ENCODE measurements at regions not wholly inside any gene's neighbourhood (a gene's known extent, or its start where the extent isn't known, plus 50 kb on each side); places are given as distances from the start of the nearest gene placed in this dataset.
"Not testable (repeated sequence)": the region's sequence is repeated elsewhere in the genome, so short reads cannot be mapped to it uniquely, and the experiment has no call there.

DNA sequence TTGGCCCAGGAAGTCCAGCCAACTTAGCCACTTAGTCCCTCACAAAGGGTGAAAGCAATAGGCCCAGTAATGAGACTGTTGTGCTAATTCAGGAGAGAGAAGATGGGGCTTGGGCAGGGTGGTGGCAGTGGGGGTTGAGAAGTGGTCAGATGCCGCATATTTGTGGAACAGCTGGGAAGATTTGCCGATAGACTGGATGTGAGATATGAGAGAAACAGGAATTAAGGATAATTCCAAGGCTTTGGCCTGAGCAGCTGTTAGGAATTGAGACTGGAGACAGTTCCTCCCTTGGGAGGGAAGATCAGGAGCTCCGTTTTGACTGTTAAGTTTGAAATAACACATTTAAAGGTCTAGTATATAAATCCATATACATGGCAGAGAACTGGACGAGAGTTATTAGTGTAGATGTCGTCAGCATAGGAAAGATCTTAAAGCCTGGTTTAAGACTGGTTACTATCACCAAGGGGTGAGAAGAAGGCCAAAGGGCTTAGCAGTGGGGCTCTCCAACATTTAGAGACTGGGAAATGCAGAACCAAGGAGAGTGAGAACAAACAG lies 323.7 kb upstream of the FAM78B start:
- DNase-seq (ENCODE audit: low spot score) = no peak

DNA sequence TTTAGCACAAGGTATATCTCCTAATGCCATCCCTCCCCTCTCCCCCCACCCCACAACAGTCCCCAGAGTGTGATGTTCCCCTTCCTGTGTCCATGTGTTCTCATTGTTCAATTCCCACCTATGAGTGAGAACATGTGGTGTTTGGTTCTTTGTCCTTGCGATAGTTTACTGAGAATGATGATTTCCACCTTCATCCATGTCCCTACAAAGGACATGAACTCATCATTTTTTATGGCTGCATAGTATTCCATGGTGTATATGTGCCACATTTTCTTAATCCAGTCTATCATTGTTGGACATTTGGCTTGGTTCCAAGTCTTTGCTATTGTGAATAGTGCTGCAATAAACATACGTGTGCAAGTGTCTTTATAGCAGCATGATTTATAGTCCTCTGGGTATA lies 327.0 kb upstream of the FAM78B start:
- DNase-seq (ENCODE audit: low spot score) = not testable (repeated sequence)

DNA sequence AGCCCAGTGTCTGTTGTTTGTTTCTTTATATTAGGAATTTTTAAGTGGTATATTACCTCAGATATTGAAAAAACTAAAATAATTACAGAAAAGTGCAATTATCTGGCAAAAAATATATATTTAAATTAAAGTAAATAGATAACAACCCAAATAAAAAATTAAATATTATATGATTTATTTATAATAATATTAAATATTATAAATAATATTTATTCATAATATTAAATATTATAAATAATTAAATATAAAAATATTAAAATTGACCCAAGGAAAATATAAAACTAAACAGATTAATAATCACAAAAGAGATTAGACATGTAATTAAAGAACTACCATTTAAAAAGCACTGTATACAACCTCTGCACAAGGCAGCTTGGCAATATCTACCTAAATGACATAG lies 331.9 kb upstream of the POGK start:
- no peak for DNase-seq (ENCODE audit: low spot score)

DNA sequence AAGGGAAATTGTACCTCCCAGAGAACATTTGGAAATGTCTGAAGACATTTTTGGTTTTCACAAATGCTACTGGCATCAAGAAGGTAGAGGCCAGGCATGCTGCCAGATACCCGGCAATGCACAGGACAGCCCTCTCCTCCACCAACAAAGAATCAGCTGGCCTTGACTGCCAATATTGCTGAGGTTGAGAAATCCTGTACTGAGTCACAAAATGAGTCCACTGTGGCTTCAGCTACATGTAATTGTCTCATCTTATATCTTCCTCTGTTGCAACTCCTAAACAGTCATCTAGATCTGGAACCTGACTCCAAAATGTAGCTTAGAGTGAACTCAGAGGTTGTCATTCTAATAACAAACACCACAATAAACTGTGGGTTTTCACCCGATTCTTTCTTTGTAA lies 327.5 kb upstream of the POGK start:
- DNase-seq (ENCODE audit: low spot score) = no peak

DNA sequence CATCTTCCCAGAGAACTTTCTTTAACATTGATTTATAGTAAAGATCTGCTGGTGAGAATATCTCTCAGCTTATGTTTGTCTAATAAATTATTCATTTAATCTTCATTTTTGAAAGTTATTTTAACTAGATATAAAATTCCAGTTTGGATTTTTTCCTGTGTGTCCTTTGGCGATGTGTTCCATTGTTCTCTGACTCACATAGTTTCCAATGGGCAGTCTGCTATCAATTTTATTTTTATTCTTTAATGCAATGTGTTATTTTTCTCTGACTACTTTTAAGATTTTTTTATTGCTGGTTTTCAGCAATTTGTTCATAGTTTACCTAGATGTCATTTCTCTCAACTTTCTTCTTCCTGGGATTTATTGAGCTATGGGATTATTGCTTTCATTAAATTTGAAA lies 325.2 kb upstream of the POGK start:
- no peak for DNase-seq (ENCODE audit: low spot score)

DNA sequence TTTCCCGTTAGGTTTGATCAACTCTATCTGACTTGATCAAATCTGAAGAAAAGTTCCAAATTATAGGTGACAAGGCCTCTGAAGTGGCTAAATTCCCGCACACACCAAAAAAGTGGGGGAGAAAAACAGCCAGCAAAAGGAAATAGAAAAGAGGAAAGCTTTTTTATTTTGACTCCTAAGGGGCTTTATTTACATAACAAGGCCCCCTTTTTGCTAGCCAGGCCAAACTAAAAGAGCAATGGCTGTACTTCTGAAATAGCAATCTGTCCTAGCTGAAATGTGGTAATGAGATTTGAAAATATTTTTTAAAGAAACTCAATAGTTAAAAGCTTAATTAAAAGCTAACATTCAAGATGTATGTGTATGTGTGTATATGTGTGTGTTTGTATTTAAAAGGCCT lies 311.5 kb upstream of the POGK start:
- no peak for DNase-seq (ENCODE audit: low spot score)

DNA sequence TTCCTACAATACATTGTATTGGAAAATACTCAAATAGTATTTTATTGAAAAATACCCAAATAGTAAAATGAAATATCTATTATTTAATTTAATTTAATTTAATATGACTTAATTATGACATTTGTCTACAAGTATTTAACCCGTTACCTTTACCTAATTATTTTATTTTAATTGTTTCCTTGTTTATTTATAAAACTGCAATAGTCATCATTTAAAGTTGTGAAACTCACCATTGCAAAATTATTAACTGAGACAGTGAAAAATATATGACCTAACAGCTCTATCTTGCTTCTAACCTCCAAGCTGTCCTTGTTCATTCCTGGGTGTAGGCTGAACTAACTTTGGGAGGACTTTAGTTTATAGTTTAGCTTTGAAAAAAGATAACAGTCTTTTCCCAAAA lies 300.6 kb upstream of the POGK start:
- no peak for DNase-seq (ENCODE audit: low spot score)

DNA sequence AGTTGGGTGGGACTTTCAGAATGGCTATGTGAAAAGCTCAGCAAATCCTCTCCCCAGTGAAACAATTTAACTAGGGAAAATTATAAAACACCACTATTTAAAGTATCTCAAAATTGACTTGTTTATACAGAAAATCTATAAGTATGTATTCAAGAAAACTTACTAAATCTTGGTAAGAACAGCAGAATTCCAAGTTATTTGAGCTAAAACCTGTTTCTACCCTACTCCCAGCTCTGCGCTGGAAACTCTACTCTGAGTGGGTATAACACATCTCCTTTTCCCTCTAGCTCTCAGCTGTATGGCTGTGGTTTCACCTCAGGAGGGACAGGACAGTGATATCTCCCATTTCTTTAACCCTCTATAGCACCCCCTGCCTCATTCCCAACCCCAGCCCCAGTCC lies 295.2 kb upstream of the POGK start:
- no peak for DNase-seq (ENCODE audit: low spot score)

DNA sequence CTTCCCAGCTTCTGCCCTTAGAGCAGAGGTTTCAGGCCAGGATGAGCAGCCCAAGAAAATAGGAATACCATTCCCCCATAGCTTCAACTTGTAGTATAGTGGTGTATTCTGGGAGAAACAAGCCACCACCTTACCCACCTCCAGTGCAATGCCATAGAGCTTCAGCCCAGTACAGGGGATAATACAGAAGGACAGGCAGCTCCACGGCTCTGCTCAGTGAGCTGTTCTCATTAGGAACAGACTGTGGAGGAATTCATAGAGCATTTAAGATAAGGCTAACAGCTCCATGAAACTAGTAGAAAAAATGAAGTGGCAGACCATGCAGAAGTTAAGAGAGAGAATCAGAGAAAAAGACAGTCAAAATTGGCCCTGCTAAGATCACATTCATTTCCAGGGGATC lies 294.7 kb upstream of the POGK start:
- no peak for DNase-seq (ENCODE audit: low spot score)

DNA sequence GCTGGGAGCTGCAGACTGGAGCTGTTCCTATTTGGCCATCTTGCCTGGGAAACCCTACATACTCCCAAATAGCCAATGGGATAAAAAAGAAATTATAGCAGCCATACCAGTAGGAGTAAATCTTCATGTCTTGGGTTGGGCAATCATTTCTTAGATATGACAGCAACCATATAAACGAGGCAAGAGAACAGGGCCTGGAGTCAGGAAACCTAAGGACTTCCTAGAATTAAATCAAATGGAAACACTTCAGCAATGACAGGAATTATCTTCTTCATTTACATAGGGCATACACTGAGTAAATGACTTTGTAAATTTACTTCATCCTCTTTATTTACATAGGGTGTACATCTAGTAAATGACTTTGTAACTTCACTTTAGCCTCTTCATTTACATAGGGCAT lies 286.6 kb upstream of the POGK start:
- no peak for DNase-seq (ENCODE audit: low spot score)

DNA sequence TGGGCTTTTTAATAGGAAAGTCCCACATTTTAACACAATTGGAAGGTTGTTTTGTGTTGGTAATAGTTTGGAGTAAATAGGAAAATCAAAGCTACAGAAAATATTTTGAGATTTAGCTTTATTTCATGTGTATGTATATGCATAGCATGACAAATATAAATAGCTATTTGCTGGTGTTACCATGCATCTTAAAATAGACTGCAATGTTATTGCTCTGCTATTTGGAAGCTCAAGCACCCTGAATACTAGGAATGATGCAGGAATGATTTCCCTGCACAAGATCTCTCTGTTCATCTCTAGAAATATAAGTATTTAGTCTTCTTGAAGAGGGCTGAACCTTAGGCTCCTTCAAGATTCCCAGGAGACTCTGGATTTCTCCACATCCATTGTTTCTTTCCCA lies 268.3 kb upstream of the POGK start:
- DNase-seq (ENCODE audit: low spot score) = no peak

DNA sequence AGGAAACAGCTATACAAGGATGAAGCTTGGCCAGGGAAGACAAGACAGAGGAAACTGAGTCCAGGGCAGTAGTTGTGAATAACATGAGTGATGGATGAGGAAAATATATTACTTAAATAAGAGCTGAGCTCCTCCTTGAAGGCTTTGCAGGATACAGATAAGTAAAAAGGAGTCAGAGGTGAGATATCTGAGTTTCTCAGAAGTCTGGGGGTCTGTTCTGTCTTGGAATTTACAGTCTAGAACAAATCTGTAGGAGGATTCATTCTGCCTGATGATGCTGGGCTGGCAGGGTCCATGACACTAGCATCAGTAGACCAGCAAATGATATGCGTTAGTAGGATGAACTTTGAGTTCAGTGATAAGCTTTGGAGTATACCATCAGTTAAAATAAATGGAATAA lies 266.1 kb upstream of the POGK start:
- no peak for DNase-seq (ENCODE audit: low spot score)

DNA sequence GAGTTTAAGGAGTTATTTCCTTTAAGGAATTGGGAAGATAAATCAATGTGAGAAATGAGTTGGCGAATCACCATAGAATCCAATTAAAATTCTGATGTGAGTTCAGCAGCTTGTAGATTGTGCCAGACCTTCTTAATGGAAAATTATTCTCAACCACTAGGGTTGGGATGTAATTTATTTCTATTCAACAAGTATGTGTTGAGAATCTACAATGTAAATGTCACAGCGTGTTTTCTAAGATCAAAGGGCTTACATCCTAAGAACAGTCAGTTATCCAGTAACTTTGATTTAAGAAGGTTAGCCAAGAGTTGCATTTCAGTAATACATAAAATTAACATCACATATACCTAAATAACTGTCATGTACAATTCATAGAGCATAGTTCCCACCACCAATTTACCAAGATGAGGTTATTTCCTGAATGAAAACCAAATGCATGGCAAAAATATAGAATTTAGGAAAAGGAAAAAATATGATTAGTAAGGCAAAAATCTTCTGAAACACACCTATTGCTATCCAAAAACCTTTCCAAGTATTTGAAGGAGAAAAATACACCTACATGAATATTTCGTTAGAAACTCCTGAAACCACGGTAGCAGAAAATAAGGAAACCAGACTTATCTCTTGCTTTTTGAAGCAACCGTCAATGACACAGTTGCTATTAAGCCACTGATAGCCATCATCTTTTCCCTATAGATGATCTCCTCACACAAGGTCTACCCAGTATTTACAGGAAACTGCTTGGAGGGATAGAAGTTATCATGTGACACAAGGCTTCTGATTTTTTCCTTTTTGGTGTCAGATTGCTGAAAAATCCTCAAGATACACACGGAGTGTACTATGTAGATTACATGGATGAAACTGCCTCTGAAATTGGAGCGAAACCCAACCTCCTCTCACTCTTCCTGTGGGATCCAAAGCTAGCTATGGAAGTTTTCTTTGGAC lies 259.4 kb upstream of the POGK start:
- DNase-seq (ENCODE audit: low spot score) = no peak

DNA sequence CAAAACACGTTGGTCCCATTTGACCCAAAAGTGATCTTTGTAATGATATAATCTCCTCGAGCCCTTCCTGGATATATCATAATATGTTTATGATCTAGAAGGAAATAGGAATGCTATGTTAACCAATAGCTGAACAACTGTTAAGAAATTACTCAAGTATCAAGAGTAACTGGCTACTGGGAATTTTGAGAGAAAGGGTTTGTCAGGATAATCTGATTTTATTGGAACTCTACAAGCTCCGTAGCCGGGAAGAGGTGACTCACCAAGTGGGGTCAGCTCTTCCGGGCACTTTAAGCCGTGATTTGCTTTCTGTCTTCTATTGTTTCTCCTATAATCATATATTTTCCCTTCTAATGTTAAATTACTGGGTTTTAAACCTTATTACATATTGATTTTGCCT lies 250.5 kb upstream of the POGK start:
- DNase-seq (ENCODE audit: low spot score) = no peak

DNA sequence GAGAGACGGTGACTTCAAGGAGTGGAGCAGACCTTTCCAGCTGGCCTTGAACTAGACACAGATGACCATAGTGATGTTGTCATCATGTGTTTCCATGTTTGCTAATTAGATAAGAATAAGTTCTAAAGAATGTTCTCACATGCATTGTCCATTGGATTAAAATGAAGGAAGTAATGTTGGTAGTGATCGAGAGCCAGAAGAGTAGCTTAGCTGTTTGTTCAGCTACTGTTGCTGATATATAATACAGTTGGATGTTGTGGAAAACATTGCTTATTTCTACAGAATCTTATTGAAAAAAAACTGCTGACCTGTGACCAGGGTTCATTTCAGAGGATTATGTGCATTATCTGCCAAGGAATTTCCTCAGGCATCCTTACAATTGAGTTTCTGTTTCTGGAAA lies 249.1 kb upstream of the POGK start:
- DNase-seq (ENCODE audit: low spot score) = no peak

DNA sequence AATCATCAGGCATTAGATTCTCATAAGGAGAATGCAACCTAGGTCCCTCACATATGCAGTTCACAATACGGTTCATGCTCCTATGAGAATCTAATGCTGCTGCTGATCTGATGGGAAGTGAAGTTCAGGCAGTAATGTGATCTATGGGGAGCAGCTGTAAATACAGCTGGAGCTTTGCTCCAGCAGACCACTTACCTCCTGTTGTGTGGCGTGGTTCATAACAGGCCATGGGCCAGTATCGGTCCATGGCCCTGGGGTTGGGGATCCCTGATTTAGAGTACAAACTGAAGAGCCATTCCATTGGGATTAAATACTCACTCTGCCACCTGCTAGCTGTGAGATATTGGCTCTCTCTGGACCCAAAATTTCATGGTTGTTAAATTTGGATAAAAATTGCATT lies 244.6 kb upstream of the POGK start:
- no peak for DNase-seq (ENCODE audit: low spot score)

DNA sequence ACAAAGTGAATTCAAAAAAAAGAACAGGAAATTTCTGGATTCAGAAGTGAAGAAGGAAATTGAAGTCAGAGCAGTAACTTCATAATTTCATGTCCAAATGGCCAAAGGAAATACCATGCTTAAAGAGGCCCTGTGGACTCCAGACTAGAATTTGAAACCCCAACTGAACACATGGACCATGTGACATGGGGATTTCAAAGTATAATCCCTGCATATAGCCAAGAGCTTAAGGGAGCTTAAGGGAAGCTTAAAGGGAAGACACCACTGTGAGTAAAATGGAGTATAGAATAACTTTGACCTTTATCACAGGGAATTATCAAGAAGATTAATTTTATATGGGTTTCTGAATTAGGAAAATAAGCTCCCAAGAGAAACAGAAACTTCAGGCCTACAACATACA lies 241.8 kb upstream of the POGK start:
- DNase-seq (ENCODE audit: low spot score) = no peak

DNA sequence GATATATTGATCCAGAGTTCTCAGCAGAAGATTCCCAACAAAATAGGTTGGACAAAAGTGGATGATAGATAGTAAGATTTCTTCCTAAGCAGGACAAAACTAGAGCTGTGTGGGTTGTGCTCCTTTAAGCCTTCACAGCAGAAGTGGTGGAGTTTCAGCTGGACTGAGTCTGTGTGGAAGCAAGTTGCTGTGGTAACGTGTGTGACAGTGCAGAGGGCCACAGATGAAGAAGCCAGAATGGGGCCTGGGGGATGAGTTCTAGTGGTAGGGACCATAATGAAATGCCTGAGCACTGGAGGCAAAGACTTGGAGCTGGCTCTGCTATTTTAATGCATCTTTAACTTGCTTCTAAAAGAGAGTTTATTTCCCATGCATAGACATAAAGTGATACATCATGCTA lies 238.7 kb upstream of the POGK start:
- DNase-seq (ENCODE audit: low spot score) = no peak

DNA sequence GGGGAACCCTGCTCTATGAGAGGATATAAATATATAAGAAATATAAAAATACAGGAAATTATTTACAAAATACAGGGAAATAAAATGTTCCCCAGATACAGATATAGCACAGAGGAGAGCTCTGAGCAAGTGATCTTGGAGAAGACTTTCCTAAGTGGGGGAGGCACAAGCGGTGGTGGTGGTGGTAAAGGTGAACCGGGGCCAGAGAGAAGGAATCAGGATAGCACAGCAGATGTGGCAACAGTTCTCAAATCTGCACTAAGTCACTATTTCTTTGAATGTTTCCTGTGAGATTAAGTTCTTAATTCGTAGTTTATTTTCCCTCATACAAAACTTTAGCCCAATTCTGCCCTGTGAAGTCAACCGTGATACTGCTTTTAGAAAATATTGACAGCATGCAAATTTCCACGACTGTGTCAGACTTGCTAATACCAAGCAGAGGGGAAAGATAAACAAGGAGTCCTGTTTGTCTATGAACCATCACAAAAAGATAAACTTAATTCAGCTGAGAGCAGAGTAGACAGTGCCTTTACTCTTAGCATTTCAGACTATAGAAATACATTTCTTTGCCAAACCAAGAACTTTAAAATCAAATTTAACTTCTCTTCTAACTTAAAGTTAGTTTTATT lies 237.5 kb upstream of the POGK start:
- no peak for DNase-seq (ENCODE audit: low spot score)

DNA sequence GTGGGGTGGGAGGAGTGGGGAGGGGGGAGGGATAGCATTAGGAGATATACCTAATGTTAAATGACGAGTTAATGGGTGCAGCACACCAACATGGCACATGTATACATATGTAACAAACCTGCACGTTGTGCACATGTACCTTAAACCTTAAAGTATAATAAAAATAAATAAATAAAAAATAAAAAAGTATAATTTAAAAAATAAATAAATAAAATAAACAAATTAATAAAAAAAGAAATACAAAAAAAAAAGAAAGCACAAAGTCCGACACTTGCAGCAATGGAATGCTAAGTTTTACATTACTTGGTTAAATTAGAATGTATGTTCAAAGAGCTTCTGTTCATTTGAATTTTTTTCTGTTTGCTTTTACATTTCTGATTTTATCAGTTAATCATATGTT lies 236.5 kb upstream of the POGK start:
- DNase-seq (ENCODE audit: low spot score) = not testable (repeated sequence)

DNA sequence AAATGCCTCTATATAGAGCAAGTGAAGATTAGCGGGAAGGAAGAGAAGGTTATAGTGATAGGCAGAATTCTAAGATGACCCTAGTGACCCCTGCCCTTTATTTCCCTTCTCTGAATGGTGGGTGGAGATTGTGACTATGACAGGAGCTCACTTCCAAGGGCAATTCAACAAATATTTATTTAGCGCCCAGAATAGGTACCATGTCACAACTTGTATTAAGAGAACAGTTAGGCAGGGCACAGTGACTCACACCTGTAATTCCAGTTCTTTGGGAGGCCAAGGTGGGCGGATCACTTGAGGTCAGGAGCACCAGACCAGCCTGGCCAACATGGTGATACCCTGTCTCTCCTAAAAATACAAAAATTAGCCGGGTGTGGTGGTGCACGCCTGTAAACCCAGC lies 236.0 kb upstream of the POGK start:
- DNase-seq (ENCODE audit: low spot score) = peak; percentile 23

DNA sequence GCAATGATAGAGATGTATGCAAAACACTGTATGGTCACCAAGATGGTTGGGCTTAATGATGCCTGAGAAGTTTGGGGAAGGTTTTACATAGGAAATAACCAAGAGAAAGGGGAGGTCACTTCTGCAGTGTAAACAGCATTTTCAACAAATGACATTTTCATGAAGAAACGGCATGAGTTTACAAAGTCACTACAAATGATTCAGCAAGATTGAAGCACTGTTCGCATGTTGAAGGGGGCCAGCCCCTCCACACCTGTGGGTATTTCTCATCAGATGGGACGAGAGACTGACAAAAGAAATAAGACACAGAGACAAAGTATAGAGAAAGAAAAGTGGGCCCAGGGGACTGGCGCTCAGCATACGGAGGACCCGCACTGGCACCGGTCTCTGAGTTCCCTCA lies 234.1 kb upstream of the POGK start:
- no peak for DNase-seq (ENCODE audit: low spot score)

DNA sequence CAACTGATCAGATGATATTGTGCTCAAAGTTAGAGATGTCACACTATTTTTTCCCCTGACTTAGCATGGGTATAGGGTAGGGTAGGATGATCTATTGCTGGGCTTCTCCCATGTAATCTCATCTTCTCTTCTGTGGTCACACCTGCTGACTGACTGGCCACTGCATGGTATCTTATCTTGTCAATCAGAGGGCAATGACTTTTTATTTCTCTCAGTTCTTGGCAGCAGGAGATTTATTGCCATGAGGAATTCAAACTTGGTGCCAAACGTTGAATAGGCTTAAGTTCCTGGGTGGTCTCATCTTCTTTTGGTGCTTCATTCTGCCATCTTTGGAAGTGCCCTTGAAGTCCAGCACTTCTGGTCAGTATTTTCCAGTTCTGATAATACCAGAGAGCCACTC lies 226.4 kb upstream of the POGK start:
- no peak for DNase-seq (ENCODE audit: low spot score)

DNA sequence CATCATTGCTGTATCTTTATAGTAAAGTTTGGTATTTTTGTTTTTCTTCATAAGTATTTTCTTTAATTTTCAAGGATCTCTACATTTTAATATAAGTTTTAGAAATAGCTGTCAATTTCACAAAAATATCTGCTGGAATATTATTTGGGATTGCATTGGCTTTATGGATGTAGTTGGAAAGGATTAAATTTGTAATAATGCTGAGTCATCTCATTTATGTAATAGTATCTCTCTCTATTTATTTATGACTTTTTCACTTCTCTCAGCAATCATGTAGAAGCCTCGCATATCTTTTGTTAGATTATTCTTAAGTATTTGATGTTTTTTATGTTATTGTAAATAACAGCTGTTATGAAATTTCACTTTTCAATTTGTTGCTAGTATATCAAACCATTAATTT lies 223.1 kb upstream of the POGK start:
- DNase-seq (ENCODE audit: low spot score) = no peak

Data from LoVo (cell line).